GM18508 (cell line): ENCODE measurements at regions not wholly inside any gene's neighbourhood (a gene's known extent, or its start where the extent isn't known, plus 50 kb on each side); places are given as distances from the start of the nearest gene placed in this dataset.

Experiments used
- ATAC-seq: cut with Tn5 transposase; IDR thresholded peaks from one replicate; pipeline ENCODE4 v1.9.1; 2021; ENCODE audit warnings: moderate number of reproducible peaks; ENCODE audit not compliant: insufficient read depth, unreplicated experiment

DNA sequence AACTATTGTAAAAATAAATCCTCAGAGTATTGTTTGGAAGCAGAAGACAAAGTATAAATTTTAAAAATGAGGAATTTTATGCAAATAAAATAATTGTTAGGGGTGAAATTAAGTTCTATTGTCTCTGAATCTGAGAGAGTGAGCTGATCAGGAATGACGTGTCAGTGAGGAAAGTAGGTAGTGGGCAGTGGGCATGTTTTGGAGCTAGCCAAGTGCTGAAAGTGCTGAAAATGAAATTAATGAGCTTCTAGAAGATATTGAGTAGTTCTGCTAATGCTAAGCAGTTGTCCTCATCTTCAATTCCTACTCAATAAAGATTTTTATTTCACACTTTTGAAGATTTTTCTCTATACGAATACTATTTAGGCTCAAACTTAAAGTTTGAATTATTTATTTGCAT is 1167.8 kb upstream of the PCDH20 start:
- no peak for ATAC-seq

- no peak for ATAC-seq
Measured at GRCh38 chr13:62578402-62578801, 1162.8 kb upstream of the PCDH20 start.

GRCh38 chr13:62564770-62565169 is 1149.1 kb upstream of the PCDH20 start:
- no peak for ATAC-seq

DNA sequence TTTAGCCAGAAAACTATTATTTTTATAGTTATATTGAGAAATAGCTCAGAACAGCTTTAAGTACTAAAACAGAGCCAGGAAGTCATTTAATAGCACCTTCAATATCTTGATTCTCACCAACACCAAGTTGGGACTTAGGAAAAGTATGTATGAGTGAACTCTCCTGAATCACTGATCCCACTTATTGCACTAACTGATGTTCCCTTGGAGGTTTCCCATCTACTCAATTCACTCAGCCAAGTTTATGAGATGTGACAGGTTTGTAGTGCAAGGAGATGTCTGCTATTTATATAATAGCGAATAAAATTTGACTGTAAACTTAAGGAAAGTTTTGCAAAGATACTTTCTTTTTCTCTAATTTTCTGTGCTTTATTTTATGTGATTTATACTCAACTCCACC is 1147.6 kb upstream of the PCDH20 start:
- no peak for ATAC-seq

DNA sequence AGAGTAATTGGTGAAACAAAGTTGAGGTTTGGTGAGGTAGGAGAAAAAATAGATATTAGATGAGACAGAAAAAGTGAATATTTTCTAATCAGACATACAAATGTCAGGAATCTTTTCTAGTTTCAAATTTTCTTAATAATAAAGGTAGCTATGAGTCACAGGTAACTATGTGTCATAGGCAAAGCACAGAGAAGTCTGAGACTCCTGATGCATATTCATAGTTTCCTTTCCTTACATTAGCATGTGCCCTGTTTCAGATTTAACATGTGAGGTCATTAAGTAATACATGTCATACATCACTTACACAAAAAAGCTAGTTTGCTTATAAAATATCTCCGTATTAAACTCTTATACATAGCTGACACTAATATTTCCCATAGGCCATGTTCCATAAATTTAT is 1141.3 kb upstream of the PCDH20 start:
- ATAC-seq, result no peak

DNA sequence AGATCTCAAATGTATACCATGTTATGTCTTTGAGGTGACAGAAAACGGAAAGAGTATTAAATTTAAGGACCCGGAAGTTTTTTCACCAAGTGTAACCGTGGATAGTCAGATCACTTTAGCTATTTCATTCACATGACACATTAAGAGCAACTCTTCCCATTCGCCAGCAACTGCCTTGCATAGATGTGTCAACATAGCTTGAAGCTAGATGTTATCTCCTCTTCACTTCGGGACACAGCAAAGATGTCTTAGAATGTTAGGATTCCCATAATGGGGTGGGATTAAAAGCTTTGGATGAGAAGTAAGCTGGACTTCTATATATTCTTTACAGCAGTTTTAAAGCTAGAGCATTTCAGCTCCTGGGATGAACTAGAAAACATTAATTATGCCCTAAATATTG is 1135.9 kb upstream of the PCDH20 start:
- no peak for ATAC-seq

DNA sequence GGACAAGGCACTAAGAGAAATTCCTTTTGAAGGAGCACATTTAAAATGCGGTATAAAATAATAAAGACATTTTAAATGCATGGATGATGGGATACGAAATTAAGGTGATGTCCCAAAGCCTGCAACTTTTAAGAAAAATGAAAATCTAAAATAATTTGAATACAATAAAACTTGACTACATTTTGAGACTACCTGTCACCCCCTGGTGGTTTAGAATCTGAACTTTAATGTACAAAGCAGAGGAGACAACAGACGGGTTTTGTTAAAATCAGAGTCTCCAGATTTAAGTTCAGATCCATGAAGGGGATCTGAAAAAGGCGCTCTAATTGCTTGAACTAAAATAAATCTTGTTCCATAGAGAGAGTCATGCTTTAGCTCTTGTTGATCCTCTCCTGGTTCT is 1129.3 kb upstream of the PCDH20 start:
- ATAC-seq, result no peak

- ATAC-seq, result no peak
Measured at GRCh38 chr13:62537593-62537992, 1121.9 kb upstream of the PCDH20 start.

DNA sequence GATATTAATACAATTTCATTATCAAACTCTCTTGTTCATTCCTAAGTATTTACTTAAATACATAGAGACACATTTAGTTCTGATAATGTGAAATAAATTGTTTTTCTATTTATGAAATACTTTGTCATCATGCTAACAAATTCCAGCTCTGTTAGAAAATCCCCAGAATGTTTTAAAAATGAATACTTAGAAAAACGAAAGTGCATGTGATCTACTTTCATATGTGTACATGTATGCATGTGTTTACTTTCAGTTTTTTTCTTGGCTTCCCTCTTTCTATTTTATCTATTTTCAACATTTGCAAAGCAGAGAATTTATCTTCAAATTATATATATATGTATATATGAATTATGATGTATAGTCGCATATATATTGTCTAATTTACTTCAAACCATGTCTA is 1110.0 kb upstream of the PCDH20 start:
- ATAC-seq, result no peak

GRCh38 chr13:62524498-62524897 is 1108.8 kb upstream of the PCDH20 start:
- ATAC-seq, result no peak

DNA sequence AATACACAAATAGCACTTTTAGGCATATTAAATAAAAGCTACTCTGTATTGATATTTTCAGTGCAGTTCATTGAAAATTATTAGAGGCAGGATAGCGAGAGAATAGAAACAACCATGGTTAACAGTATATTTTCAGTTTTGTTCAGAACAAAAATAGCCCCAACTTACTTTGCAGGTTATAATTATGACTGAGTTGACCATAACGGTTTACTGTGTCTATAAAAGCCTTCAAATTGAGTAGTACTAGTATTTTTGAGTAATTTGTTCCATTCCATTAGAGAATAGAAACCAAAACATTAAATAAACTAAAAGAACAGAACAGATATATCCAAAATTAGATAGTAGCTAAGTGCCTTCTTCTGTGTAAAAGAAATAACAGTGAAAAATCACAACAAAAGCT is 1108.4 kb upstream of the PCDH20 start:
- ATAC-seq, result no peak

DNA sequence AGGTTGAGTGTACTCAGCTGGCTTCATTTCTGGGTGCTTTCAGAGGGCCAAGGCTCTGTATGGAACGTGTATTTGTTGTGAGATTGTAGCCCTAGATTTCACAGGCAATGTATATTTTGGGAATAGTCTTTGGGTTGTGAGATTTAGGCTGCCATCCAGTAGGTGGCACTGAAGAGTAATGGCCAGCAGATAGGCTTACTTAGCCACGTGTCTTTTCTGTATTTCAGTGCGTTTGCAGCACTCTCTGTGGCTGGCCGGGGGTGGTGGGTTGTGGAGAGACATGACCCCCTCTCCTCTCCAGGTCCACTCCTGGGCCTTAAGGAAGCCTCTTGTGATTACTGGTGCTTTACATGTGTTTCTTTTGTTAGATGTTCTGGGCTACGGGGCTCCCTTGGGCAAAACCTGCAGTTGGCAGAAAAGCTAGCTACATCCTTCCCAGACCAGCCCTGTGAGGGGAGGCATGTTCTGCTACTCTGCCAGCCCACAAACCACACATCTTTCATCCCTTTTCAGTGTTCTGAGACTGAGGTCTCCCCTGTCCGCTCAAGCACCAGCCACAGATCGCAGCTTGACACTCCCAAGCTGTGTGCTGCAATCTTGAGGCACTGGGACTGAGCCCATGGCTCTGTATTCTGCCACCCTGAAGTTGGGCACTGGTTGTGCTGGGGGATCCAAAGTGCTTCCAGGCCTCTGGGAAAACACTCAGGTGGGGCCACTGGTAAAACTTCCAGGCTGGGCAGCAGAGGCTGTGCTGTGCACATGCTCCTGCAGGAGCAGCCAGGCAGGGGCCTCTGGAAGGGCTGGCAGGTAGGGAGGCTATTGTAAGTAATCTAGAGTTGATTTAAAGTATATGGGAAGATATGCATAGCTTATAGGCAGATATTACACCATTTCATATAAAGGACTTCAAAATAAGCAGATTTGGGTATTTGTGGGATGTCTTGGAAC is 1096.8 kb upstream of the PCDH20 start:
- peak; percentile 52 for ATAC-seq

GRCh38 chr13:62510906-62511655 is 1095.4 kb upstream of the PCDH20 start:
- no peak for ATAC-seq

DNA sequence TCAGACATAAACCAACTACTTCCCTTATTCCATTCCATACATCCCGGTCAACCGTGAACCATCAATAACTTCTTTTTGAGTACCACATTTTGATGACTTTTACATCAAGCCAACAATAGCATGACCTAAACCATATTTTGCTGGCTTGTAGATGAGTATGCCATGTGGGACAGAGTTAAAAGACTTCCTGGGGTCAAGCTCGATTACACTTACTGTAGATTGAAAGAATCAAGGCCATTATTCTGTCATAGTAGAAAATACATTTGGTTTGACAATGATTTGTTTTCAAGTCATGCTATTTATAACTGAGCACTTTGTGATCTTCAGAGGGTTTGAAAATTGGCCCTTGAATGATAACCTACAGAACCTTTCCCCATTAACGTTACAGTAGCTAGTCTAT is 1086.9 kb upstream of the PCDH20 start:
- no peak for ATAC-seq

DNA sequence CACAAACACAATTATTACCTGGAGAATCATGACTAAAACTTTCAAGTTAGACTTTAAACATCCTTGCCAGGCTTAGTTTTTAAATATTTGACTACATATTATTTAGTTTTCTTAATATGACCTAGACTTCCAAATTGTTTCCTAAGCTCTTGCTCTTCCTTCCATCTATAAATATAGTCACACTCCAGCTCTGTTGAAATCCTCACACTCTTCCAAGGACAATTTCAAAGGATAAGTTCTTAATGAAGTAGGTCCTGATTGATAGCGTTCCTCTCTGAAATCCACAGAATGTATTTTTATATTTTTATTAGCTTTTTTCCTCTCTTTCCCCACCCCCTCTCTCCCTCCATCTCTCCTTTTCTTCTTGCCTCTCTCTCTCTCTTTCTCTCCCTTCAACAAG is 1074.1 kb upstream of the PCDH20 start:
- no peak for ATAC-seq

GRCh38 chr13:62483774-62484173 is 1068.1 kb upstream of the PCDH20 start:
- no peak for ATAC-seq

DNA sequence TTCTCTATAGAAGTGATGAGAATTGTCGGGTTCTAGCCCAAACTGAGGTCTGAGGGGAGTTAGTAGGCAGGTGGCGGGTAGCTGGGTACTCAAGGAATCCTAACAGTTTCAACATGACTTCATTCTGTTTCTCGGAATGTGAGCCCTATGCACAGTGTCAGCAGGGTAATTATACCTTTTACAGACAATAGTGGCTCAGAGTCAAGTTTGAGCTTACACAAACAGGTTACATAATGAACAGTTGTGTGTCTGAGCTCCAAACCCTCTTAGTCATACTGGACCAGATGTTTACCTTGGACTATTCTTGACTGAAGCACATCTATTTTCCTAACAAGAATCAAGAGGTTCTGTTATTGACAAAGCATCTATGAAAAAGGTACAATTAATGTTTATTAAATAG is 1066.7 kb upstream of the PCDH20 start:
- ATAC-seq, result no peak

DNA sequence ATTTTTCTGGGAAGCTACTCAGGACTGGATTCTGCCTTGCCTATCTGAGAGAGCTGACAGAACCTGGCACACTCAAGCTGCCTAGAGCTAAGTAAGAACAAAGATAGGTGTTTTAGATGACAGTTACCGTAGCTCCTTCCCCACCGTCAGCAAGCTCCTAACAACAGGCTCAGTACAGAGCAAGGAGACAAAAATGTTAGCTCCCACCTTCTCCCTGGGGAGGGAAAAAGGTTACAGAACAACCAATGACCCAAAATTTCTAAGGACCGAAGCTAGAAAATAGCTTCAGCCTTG is 1058.2 kb upstream of the PCDH20 start:
- ATAC-seq, result no peak

- no peak for ATAC-seq
Measured at GRCh38 chr13:62473190-62473943, 1057.7 kb upstream of the PCDH20 start.

DNA sequence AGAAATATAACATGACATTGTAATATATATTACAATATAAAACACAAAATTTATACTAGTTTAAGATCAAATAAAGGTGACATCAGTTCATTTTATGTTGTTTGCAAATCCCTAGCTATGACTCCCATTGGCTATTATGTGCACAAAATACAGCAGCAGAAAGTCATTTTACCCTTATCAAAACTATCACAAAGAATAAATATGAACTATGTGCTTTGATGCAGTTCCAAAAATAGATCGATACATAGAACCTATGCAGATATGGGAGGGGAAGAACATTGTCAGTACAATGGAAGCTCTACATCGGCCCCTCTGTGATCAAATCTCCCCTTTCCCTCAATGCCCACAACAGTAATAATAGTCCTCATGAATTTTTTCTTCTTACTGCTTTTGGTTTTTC is 1038.1 kb upstream of the PCDH20 start:
- no peak for ATAC-seq

GRCh38 chr13:62450759-62451158 is 1035.1 kb upstream of the PCDH20 start:
- ATAC-seq, result no peak
